Esophagus squamous epithelium (tissue), 4 donors: ENCODE measurements at regions not wholly inside any gene's neighbourhood (a gene's known extent, or its start where the extent isn't known, plus 50 kb on each side); places are given as distances from the start of the nearest gene placed in this dataset.

ENCODE experiments used
- CTCF ChIP-seq, 6 experiments: fragments of 450-650 bp in 4 of 6; fragments of 200-600 bp in 2 of 6; sonication (generic) in 2 of 6; IDR thresholded peaks; one replicate each; pipeline ENCODE4 v1.5.1; 2016 to 2019; ENCODE audit warnings: antibody characterized with exemption in 6 of 6, mild to moderate bottlenecking in 4 of 6, moderate library complexity in 4 of 6
- POLR2A ChIP-seq, 4 donors: fragments of 450-650 bp; IDR thresholded peaks; one replicate each; pipeline ENCODE4 v1.6.1; 2017; ENCODE audit warnings: antibody characterized with exemption in 4 of 4, mild to moderate bottlenecking in 4 of 4, moderate library complexity in 3 of 4

DNA sequence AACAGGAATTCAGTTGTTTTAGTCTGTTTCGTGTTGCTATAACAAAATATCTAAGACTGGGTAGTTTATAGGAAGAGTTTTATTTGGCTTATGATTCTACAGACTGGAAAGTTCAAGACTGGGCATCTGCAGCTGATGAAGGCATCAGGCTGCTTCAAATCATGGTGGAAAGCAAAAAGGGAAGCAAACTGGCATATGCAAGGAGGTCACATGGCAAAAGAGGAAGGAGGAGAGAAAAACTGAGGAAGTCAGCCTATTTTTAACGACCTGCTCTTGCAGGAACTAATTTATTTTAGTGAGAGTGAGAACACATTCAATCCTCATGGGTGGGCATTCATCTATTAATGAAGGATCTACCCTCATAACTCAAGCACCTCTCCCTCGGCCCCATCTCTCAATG, 363.1 kb upstream of the HS3ST1 start:
- TF ChIP-seq POLR2A (IDR thresholded peaks at IDR 0.05) (no peak), CTCF (IDR thresholded peaks at IDR 0.05) (no peak)
